Gastroesophageal sphincter (tissue), 4 donors: ENCODE measurements at regions not wholly inside any gene's neighbourhood (a gene's known extent, or its start where the extent isn't known, plus 50 kb on each side); places are given as distances from the start of the nearest gene placed in this dataset.
A peak's percentile ranks its signal among the peaks of the same experiment; 100 is the strongest.
"Not testable (repeated sequence)": the region's sequence is repeated elsewhere in the genome, so short reads cannot be mapped to it uniquely, and the experiment has no call there.

Source experiments
- ATAC-seq: fragments of 150-250 bp; one replicate; pipeline ENCODE4 v1.9.1; 2016; ENCODE audit warnings: mild to moderate bottlenecking, moderate library complexity
- H3K27ac ChIP-seq, 4 donors: fragments of 200-600 bp; sonication (generic) in 3 of 4; 1 replicate in 3 of 4; 2 replicates in 1 of 4; pipeline ENCODE4 v1.5.1; 2016 to 2019
- H3K27me3 ChIP-seq: fragments of 200-600 bp; sonication (generic); one replicate; pipeline ENCODE4 v1.5.1; 2019
- H3K36me3 ChIP-seq, 2 donors: fragments of 200-600 bp; sonication (generic); one replicate each; pipeline ENCODE4 v1.5.1; 2019; ENCODE audit warnings: control low read depth in 1 of 2
- H3K4me1 ChIP-seq, 3 donors: fragments of 200-600 bp; sonication (generic); 1 replicate in 2 of 3; 2 replicates in 1 of 3; pipeline ENCODE4 v1.5.1; 2016 to 2019; ENCODE audit warnings: control low read depth in 2 of 3
- H3K4me3 ChIP-seq, 2 donors: fragments of 200-600 bp; sonication (generic); one replicate each; pipeline ENCODE4 v1.5.1; 2019; ENCODE audit warnings: mild to moderate bottlenecking in 1 of 2, moderate library complexity in 1 of 2
- H3K9me3 ChIP-seq, 3 donors: fragments of 200-600 bp; sonication (generic); one replicate each; pipeline ENCODE4 v1.5.1; 2017 to 2019; ENCODE audit warnings: control low read depth in 2 of 3
- EP300 ChIP-seq: sonication (generic); formaldehyde crosslinking; IDR thresholded peaks from one replicate; pipeline ENCODE4 v1.6.1; 2017; ENCODE audit warnings: antibody characterized with exemption, mild to moderate bottlenecking
- POLR2A ChIP-seq, 2 donors: fragments of 450-650 bp; IDR thresholded peaks; one replicate each; pipeline ENCODE4 v1.6.1; 2017; ENCODE audit warnings: antibody characterized with exemption in 2 of 2, mild to moderate bottlenecking in 2 of 2, moderate library complexity in 1 of 2
- POLR2AphosphoS5 ChIP-seq: sonication (generic); formaldehyde crosslinking; IDR thresholded peaks from one replicate; pipeline ENCODE4 v1.6.1; 2017; ENCODE audit warnings: antibody characterized with exemption
- WGBS, 2 donors: methylation state at CpG; one replicate each; pipeline ENCODE4 v1.1.5; 2018; ENCODE audit warnings: low coverage in 1 of 2; 5-methylcytosine and 5-hydroxymethylcytosine counted together
- TF ChIP-seq, protein P1 (sequence below), 4 experiments: fragments of 200-600 bp in 2 of 4; fragments of 450-650 bp in 2 of 4; sonication (generic) in 1 of 4; IDR thresholded peaks; one replicate each; pipeline ENCODE4 v1.5.1; 2017 to 2019; ENCODE audit warnings: antibody characterized with exemption in 4 of 4, mild to moderate bottlenecking in 2 of 4, moderate library complexity in 2 of 4

DNA sequence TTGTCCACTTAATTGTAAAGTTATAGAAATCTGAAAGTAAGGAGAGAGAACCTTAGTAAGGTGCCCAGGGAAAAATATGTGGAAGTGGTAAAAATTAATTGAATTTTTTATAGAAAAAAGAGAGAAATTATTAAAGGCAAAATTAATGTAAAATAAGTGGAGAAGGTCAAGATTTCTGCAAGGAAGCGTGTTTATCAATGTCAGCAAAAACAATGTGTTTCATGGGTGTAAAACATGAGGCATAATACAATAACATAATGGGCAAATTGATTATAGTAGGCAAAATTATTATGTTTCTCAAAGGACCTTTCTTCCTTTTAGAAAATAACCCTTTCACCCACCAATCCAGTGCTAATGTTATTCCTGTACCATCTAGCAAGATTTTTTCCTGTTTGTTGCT, 1520.1 kb downstream of the REEP3 start:
- H3K9me3 ChIP-seq: no peaks in the 10 kb centered on the region
- H3K27me3 ChIP-seq: no peaks in the 10 kb centered on the region
- H3K36me3 ChIP-seq: no peaks in the 10 kb centered on the region
- ATAC-seq: no peak
- H3K27ac ChIP-seq: no peak overlapping the region
- 83 to 88% methylated on average over 1 of the region's 1 CpG for WGBS, 2 donors
- H3K4me1 ChIP-seq: no peaks in the 10 kb centered on the region
- TF ChIP-seq, protein P1, sequence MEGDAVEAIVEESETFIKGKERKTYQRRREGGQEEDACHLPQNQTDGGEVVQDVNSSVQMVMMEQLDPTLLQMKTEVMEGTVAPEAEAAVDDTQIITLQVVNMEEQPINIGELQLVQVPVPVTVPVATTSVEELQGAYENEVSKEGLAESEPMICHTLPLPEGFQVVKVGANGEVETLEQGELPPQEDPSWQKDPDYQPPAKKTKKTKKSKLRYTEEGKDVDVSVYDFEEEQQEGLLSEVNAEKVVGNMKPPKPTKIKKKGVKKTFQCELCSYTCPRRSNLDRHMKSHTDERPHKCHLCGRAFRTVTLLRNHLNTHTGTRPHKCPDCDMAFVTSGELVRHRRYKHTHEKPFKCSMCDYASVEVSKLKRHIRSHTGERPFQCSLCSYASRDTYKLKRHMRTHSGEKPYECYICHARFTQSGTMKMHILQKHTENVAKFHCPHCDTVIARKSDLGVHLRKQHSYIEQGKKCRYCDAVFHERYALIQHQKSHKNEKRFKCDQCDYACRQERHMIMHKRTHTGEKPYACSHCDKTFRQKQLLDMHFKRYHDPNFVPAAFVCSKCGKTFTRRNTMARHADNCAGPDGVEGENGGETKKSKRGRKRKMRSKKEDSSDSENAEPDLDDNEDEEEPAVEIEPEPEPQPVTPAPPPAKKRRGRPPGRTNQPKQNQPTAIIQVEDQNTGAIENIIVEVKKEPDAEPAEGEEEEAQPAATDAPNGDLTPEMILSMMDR (IDR thresholded peaks at IDR 0.05): no peak
- TF ChIP-seq POLR2A (IDR thresholded peaks at IDR 0.05) (no peak), POLR2AphosphoS5 (no peak), EP300 (no peak)
- H3K4me3 ChIP-seq: no peak overlapping the region

DNA sequence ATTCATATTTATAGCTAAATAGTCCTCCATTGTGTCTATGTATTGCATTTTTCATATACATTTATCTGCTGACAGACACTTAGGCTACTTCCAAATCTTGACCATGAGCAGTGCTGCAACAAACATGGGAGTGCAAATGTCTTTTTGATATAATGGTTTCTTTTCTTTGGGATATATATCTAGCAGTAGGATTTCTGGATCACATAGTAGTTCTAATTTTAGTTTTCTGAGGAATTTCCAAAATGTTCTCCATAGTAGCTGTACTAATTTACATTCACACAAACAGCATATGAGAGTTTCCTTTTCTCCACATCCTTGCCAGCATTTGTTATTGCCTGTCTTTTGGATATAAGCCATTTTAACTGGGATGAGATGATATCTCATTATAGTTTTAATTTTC, 1521.3 kb downstream of the REEP3 start:
- no peaks in the 10 kb centered on the region for H3K9me3 ChIP-seq
- H3K4me3 ChIP-seq: no peak overlapping the region
- no peak for TF ChIP-seq POLR2A (IDR thresholded peaks at IDR 0.05)
- TF ChIP-seq EP300: no peak
- TF ChIP-seq, protein P1 (IDR thresholded peaks at IDR 0.05): no peak
- TF ChIP-seq POLR2AphosphoS5: no peak
- H3K27me3 ChIP-seq: no peaks in the 10 kb centered on the region
- no peaks in the 10 kb centered on the region for H3K4me1 ChIP-seq
- H3K27ac ChIP-seq: no peak overlapping the region
- H3K36me3 ChIP-seq: no peaks in the 10 kb centered on the region
- no peak for ATAC-seq

DNA sequence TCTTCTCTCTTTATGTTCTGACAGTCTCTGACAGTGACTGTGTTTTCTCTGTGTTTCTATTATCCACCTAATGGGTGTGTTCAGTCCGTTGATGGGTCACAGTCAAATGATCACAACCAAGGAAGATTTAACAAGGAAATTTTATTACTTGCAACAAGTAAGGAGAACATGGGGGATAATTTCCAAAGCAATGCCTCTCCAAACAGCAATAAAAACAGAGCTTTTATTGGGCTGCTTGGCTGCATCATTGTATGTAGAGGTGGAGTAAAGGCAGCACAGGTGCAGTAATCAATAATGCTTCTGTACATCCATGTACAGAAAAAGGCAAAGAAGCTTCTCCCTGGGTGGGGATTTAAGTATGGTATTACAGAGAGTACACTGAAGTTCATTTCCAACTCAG, 1525.6 kb downstream of the REEP3 start:
- no peak for ATAC-seq
- TF ChIP-seq POLR2AphosphoS5 (no peak), POLR2A (IDR thresholded peaks at IDR 0.05) (no peak), EP300 (no peak)
- TF ChIP-seq, protein P1 (IDR thresholded peaks at IDR 0.05): no peak
- H3K4me3 ChIP-seq: no peak overlapping the region

DNA sequence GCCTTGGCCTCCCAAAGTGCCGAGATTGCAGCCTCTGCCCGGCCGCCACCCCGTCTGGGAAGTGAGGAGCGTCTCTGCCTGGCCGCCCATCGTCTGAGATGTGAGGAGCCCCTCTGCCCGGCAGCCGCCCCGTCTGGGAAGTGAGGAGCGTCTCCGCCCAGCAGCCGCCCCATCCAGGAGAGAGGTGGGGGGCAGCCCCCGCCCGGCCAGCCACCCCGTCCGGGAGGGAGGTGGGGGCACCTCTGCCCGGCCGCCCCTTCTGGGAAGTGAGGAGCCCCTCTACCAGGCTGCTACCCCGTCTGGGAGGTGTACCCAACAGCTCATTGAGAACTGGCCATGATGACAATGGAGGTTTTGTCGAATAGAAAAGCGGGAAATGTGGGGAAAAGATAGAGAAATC, 1530.9 kb downstream of the REEP3 start:
- H3K27me3 ChIP-seq, ATAC-seq, H3K4me1 ChIP-seq, H3K9me3 ChIP-seq, H3K4me3 ChIP-seq, H3K36me3 ChIP-seq, H3K27ac ChIP-seq: not testable (repeated sequence)
- 100% methylated on average over 2 of the region's 22 CpGs; no CpG with 5 or more reads in 1 of the 2 donors for WGBS, 2 donors

More for the DNA sequence above, 1525.6 kb downstream of the REEP3 start:
- H3K36me3 ChIP-seq: no peaks in the 10 kb centered on the region
- H3K27me3 ChIP-seq: no peaks in the 10 kb centered on the region
- no peaks in the 10 kb centered on the region for H3K9me3 ChIP-seq
- no peaks in the 10 kb centered on the region for H3K4me1 ChIP-seq
- WGBS, 2 donors: 80 to 100% methylated on average over 1 of the region's 1 CpG
- H3K27ac ChIP-seq: no peak overlapping the region

DNA sequence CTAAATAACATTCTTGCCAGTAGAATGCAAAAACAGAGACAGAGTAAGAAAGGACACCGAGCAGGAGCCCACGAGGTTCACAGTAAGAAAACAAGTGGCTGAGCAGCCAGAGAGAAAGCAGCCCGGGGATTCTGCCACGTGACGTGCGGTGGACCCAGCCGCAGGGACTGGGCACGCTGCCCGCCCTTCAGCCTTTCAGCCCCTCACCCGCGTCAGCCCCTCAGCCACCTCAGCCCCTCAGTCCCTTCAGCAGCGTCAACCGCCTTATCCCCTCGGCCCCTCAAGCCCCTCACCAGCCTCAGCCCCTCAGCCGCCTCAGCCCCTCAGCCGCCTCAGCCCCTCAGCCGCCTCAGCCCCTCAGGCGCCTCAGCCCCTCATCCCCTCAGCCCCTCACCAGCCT, 1532.2 kb downstream of the REEP3 start:
- not testable (repeated sequence) for ATAC-seq

DNA sequence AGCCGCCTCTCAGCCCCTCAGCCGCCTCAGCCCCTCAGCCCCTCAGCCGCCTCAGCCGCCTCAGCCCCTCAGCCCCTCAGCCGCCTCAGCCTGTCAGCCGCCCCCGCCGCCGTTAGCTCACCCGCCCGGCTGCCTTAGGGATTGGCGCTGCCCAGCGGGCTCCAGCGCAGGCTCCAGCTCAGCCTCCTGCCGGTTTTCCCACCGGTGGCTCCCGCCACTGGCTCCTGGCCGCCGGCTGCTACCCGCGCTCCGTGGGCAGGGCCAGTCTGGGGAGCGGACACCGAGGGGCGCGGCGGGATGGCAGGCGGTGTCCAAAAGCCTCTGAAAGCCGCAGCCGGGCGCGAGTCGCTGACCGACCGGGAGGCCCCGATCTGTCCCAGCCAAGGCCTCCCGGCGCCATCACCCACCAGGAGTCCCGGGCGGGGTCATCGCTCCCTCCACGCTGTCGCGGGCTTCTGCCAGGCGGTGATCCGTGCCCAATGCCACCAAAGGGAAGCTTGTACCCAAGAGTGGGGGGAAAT, 1532.7 kb downstream of the REEP3 start:
- not testable (repeated sequence) for H3K27me3 ChIP-seq, H3K4me3 ChIP-seq, H3K27ac ChIP-seq, H3K36me3 ChIP-seq, H3K4me1 ChIP-seq, H3K9me3 ChIP-seq
- WGBS, 2 donors: 90 to 92% methylated on average over 2 to 4 of the region's 46 CpGs
- peak; percentile 22 for ATAC-seq

More for the DNA sequence above, 1532.2 kb downstream of the REEP3 start:
- not testable (repeated sequence) for H3K4me3 ChIP-seq, H3K4me1 ChIP-seq, H3K27ac ChIP-seq, H3K9me3 ChIP-seq, H3K36me3 ChIP-seq, H3K27me3 ChIP-seq
- WGBS, 2 donors: 82 to 94% methylated on average over 6 to 14 of the region's 18 CpGs

DNA sequence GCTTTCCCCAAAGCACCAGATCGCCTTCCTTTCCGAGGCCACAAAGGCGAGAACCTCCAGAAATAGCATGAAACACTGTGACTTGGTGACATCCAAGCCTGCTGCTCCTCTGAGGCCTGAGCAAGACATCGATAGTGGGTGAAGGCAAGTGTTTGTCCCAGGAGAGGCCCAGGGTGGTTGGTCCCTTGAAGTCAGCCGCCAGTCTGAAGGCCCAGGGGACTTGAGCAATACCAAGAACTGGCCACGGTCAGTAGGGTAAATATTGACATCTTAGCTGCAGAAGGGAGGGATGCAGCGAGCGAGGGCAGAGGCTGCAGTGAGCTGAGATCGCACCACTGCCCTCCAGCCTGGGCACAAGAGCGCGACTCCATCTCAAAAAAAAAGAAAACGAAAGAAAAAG, 1533.5 kb downstream of the REEP3 start:
- H3K4me3 ChIP-seq, H3K36me3 ChIP-seq, ATAC-seq, H3K27ac ChIP-seq, H3K27me3 ChIP-seq, H3K9me3 ChIP-seq, H3K4me1 ChIP-seq: not testable (repeated sequence)
- WGBS, 2 donors: 97% methylated on average over 3 of the region's 12 CpGs; no CpG with 5 or more reads in 1 of the 2 donors
